ENCODE measurements at regions not wholly inside any gene's neighbourhood (a gene's known extent, or its start where the extent isn't known, plus 50 kb on each side); places are given as distances from the start of the nearest gene placed in this dataset.
"Not testable (repeated sequence)": the region's sequence is repeated elsewhere in the genome, so short reads cannot be mapped to it uniquely, and the experiment has no call there.

GRCh38 chr1:184854496-184855140 lies 100.0 kb upstream of the EDEM3 start:
- DNase-seq (ENCODE audit: low read depth): no peak

GRCh38 chr1:184854036-184854435 lies 99.4 kb upstream of the EDEM3 start:
- DNase-seq (ENCODE audit: low read depth): no peak

- no peak for DNase-seq (ENCODE audit: low read depth)
Observed at GRCh38 chr1:184851822-184852746, 97.4 kb upstream of the EDEM3 start.

- DNase-seq (ENCODE audit: low read depth): peak; percentile 76
Observed at GRCh38 chr1:184843732-184844495, 89.3 kb upstream of the EDEM3 start.

- peak; percentile 57 for DNase-seq (ENCODE audit: low read depth)
Observed at GRCh38 chr1:184840596-184840995, 85.9 kb upstream of the EDEM3 start.

GRCh38 chr1:184838504-184838951 lies 83.9 kb upstream of the EDEM3 start:
- peak; percentile 37 for DNase-seq (ENCODE audit: low read depth)

- DNase-seq (ENCODE audit: low read depth): no peak
Observed at GRCh38 chr1:184836934-184837895, 82.6 kb upstream of the EDEM3 start.

GRCh38 chr1:184836141-184836540 lies 81.5 kb upstream of the EDEM3 start:
- DNase-seq (ENCODE audit: low read depth): no peak

GRCh38 chr1:184833994-184834393 lies 79.3 kb upstream of the EDEM3 start:
- DNase-seq (ENCODE audit: low read depth): not testable (repeated sequence)

- DNase-seq (ENCODE audit: low read depth): no peak
Observed at GRCh38 chr1:184832517-184832916, 77.9 kb upstream of the EDEM3 start.

- DNase-seq (ENCODE audit: low read depth): not testable (repeated sequence)
Observed at GRCh38 chr1:184829496-184829895, 74.8 kb upstream of the EDEM3 start.

GRCh38 chr1:184828369-184828717 lies 73.7 kb upstream of the EDEM3 start:
- no peak for DNase-seq (ENCODE audit: low read depth)

- no peak for DNase-seq (ENCODE audit: low read depth)
Observed at GRCh38 chr1:184827600-184828368, 73.1 kb upstream of the EDEM3 start.

- no peak for DNase-seq (ENCODE audit: low read depth)
Observed at GRCh38 chr1:184826001-184826400, 71.3 kb upstream of the EDEM3 start.

- DNase-seq (ENCODE audit: low read depth): no peak
Observed at GRCh38 chr1:184825571-184825970, 70.9 kb upstream of the EDEM3 start.

GRCh38 chr1:184824691-184825323 lies 70.1 kb upstream of the EDEM3 start:
- DNase-seq (ENCODE audit: low read depth): no peak

- DNase-seq (ENCODE audit: low read depth): no peak
Observed at GRCh38 chr1:184823080-184823479, 68.4 kb upstream of the EDEM3 start.

- no peak for DNase-seq (ENCODE audit: low read depth)
Observed at GRCh38 chr1:184822267-184822666, 67.6 kb upstream of the EDEM3 start.

GRCh38 chr1:184821658-184822057 lies 67.0 kb upstream of the EDEM3 start:
- no peak for DNase-seq (ENCODE audit: low read depth)

- no peak for DNase-seq (ENCODE audit: low read depth)
Observed at GRCh38 chr1:184820956-184821355, 66.3 kb upstream of the EDEM3 start.

All from T-helper 22 cell (primary cell).